ENCODE measurements at regions not wholly inside any gene's neighbourhood (a gene's known extent, or its start where the extent isn't known, plus 50 kb on each side); places are given as distances from the start of the nearest gene placed in this dataset.

- DNase-seq (ENCODE audit: low read depth), result no peak
- TF ChIP-seq, protein P1, sequence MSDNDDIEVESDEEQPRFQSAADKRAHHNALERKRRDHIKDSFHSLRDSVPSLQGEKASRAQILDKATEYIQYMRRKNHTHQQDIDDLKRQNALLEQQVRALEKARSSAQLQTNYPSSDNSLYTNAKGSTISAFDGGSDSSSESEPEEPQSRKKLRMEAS (IDR thresholded peaks at IDR 0.05; ENCODE audit: low read depth, low read length), result no peak
- TF ChIP-seq POLR2A (IDR thresholded peaks at IDR 0.05; ENCODE audit: extremely low read depth, insufficient read length), result no peak
- H3K4me3 ChIP-seq (ENCODE audit: low read depth, low read length), result no peak overlapping the region
Observed at GRCh38 chr16:5820472-5820871, 722.9 kb upstream of the EEF2KMT start.

- no peak overlapping the region for H3K4me3 ChIP-seq (ENCODE audit: low read depth, low read length)
- DNase-seq (ENCODE audit: low read depth), result no peak
- TF ChIP-seq, protein P1 (IDR thresholded peaks at IDR 0.05; ENCODE audit: low read depth, low read length), result no peak
- TF ChIP-seq, protein P2, sequence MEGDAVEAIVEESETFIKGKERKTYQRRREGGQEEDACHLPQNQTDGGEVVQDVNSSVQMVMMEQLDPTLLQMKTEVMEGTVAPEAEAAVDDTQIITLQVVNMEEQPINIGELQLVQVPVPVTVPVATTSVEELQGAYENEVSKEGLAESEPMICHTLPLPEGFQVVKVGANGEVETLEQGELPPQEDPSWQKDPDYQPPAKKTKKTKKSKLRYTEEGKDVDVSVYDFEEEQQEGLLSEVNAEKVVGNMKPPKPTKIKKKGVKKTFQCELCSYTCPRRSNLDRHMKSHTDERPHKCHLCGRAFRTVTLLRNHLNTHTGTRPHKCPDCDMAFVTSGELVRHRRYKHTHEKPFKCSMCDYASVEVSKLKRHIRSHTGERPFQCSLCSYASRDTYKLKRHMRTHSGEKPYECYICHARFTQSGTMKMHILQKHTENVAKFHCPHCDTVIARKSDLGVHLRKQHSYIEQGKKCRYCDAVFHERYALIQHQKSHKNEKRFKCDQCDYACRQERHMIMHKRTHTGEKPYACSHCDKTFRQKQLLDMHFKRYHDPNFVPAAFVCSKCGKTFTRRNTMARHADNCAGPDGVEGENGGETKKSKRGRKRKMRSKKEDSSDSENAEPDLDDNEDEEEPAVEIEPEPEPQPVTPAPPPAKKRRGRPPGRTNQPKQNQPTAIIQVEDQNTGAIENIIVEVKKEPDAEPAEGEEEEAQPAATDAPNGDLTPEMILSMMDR (IDR thresholded peaks at IDR 0.05; ENCODE audit: low read depth, low read length), result no peak
- no peak for TF ChIP-seq POLR2A (IDR thresholded peaks at IDR 0.05; ENCODE audit: extremely low read depth, insufficient read length)
- no peak for TF ChIP-seq MYC (IDR thresholded peaks at IDR 0.05; ENCODE audit: low read depth, low read length)
Observed at GRCh38 chr16:5815570-5816237, 718.1 kb upstream of the EEF2KMT start.

GRCh38 chr16:5801396-5801795, 703.8 kb upstream of the EEF2KMT start:
- DNase-seq (ENCODE audit: low read depth), result no peak
- TF ChIP-seq, protein P1 (IDR thresholded peaks at IDR 0.05; ENCODE audit: low read depth, low read length), result no peak
- TF ChIP-seq, protein P2 (IDR thresholded peaks at IDR 0.05; ENCODE audit: low read depth, low read length), result no peak
- no peak for TF ChIP-seq POLR2A (IDR thresholded peaks at IDR 0.05; ENCODE audit: extremely low read depth, insufficient read length)
- no peak for TF ChIP-seq MYC (IDR thresholded peaks at IDR 0.05; ENCODE audit: low read depth, low read length)
- no peak overlapping the region for H3K4me3 ChIP-seq (ENCODE audit: low read depth, low read length)

DNA sequence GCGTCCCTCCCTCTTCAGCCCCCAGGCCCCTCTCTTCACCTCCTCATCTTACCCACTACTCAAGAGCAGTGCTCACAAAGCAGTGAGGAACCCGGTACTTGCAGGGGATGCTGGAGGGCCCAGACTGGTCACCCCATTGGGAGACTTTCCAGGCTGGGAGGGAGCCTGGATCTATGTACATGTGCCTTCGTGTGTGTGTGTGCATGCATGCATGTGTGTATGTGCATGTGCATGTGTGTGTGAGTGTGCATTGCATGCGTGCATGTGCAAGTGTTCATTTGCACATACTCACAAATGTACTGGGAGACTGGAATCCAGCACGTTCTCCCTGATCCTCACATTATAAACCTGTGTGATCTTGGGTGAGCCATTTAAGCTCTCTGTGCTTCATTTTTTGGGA, 696.0 kb upstream of the EEF2KMT start:
- no peak overlapping the region for H3K4me3 ChIP-seq (ENCODE audit: low read depth, low read length)
- no peak for DNase-seq (ENCODE audit: low read depth)
- TF ChIP-seq MYC (IDR thresholded peaks at IDR 0.05; ENCODE audit: low read depth, low read length), result no peak
- TF ChIP-seq POLR2A (IDR thresholded peaks at IDR 0.05; ENCODE audit: extremely low read depth, insufficient read length), result no peak
- TF ChIP-seq, protein P1 (IDR thresholded peaks at IDR 0.05; ENCODE audit: low read depth, low read length), result no peak
- TF ChIP-seq, protein P2 (IDR thresholded peaks at IDR 0.05; ENCODE audit: low read depth, low read length), result no peak

DNA sequence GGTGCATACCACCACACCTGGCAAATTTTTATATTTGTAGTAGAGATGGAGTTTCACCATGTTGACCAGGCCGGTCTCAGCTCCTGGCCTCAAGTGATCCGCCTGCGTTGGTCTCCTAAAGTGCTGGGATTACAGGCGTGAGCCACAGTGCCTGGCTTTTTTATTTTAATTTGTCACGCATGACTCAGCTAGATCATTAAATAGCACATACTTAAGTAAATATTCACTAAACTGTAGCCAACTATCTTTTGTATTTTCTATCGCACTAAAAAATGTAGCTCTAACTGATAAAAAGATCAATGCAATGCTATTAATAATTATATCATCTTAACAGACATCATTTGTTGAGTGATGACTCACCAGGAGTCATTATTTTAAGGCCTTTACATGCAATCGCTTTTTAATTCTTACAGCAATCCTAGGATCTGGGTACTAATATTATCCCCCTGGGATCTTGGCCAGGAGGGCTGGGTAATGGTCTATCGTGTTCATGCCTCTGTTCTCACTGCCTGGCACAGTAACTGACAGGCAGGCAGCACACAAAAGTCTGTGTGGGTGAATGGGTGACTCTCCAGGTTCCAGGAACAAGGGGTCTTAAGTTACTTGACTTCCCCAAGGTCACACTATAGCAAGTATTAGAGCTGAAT, 693.5 kb upstream of the EEF2KMT start:
- H3K4me3 ChIP-seq (ENCODE audit: low read depth, low read length), result no peak overlapping the region
- DNase-seq (ENCODE audit: low read depth), result no peak
- TF ChIP-seq, protein P1 (IDR thresholded peaks at IDR 0.05; ENCODE audit: low read depth, low read length), result no peak
- TF ChIP-seq MYC (IDR thresholded peaks at IDR 0.05; ENCODE audit: low read depth, low read length) (no peak), POLR2A (IDR thresholded peaks at IDR 0.05; ENCODE audit: extremely low read depth, insufficient read length) (no peak)
- TF ChIP-seq, protein P2 (IDR thresholded peaks at IDR 0.05; ENCODE audit: low read depth, low read length), result no peak

- TF ChIP-seq, protein P1 (IDR thresholded peaks at IDR 0.05; ENCODE audit: low read depth, low read length), result no peak
- TF ChIP-seq MYC (IDR thresholded peaks at IDR 0.05; ENCODE audit: low read depth, low read length), result no peak
- no peak for TF ChIP-seq POLR2A (IDR thresholded peaks at IDR 0.05; ENCODE audit: extremely low read depth, insufficient read length)
- TF ChIP-seq, protein P2 (IDR thresholded peaks at IDR 0.05; ENCODE audit: low read depth, low read length), result no peak
- DNase-seq (ENCODE audit: low read depth), result no peak
- H3K4me3 ChIP-seq (ENCODE audit: low read depth, low read length), result no peak overlapping the region
Observed at GRCh38 chr16:5790512-5790911, 692.9 kb upstream of the EEF2KMT start.
